Loucy (cell line): ENCODE measurements at regions not wholly inside any gene's neighbourhood (a gene's known extent, or its start where the extent isn't known, plus 50 kb on each side); places are given as distances from the start of the nearest gene placed in this dataset.

Source experiments
- H2AFZ ChIP-seq: fragments of 200-600 bp; sonication (generic); 2 replicates; pipeline ENCODE4 v1.6.0; 2016; ENCODE audit warnings: antibody characterized with exemption, mild to moderate bottlenecking, low read length, moderate library complexity
- H3F3A ChIP-seq: fragments of 200-600 bp; 2 replicates; pipeline ENCODE4 v1.6.0; 2016; ENCODE audit warnings: antibody characterized with exemption, low read depth, mild to moderate bottlenecking
- H3K27me3 ChIP-seq: fragments of 200-600 bp; sonication (generic); 2 replicates; pipeline ENCODE4 v1.6.1; 2014; ENCODE audit warnings: low read length, mild to moderate bottlenecking; ENCODE audit not compliant: insufficient read depth, poor library complexity, severe bottlenecking
- H3K36me3 ChIP-seq: fragments of 200-600 bp; sonication (generic); 2 replicates; pipeline ENCODE4 v1.6.1; 2016; ENCODE audit warnings: low read length; ENCODE audit not compliant: insufficient read depth
- H3K4me1 ChIP-seq: fragments of 200-600 bp; sonication (generic); 2 replicates; pipeline ENCODE4 v1.5.1; 2014; ENCODE audit warnings: low read length, mild to moderate bottlenecking; ENCODE audit not compliant: insufficient read depth, poor library complexity, severe bottlenecking
- H3K4me2 ChIP-seq: fragments of 200-600 bp; sonication (generic); 2 replicates; pipeline ENCODE4 v1.6.0; 2014; ENCODE audit warnings: antibody characterized with exemption, low read length, low read depth, mild to moderate bottlenecking; ENCODE audit not compliant: poor library complexity, severe bottlenecking
- H3K4me3 ChIP-seq: fragments of 200-600 bp; sonication (generic); 2 replicates; pipeline ENCODE4 v1.5.1; 2014; ENCODE audit warnings: low read length, mild to moderate bottlenecking, mixed read lengths; ENCODE audit not compliant: poor library complexity, severe bottlenecking
- H3K79me2 ChIP-seq: fragments of 200-600 bp; sonication (generic); 2 replicates; pipeline ENCODE4 v1.6.1; 2014; ENCODE audit warnings: low read length; ENCODE audit not compliant: insufficient read depth
- H3K9ac ChIP-seq: fragments of 200-600 bp; sonication (generic); 2 replicates; pipeline ENCODE4 v1.6.0; 2014; ENCODE audit warnings: mild to moderate bottlenecking, low read depth, low read length, moderate library complexity; ENCODE audit not compliant: poor library complexity, severe bottlenecking
- H3K9me2 ChIP-seq: fragments of 200-600 bp; sonication (generic); replicated peaks from 2 replicates; pipeline ENCODE4 v1.6.1; 2016; ENCODE audit warnings: low read depth, low read length, mixed read lengths
- H3K9me3 ChIP-seq: fragments of 200-600 bp; sonication (generic); 2 replicates; pipeline ENCODE4 v1.6.1; 2014; ENCODE audit warnings: mild to moderate bottlenecking, antibody characterized with exemption, low read length, low read depth; ENCODE audit not compliant: insufficient read depth
- H4K20me1 ChIP-seq: fragments of 200-600 bp; sonication (generic); 2 replicates; pipeline ENCODE4 v1.6.0; 2014; ENCODE audit warnings: antibody characterized with exemption, low read length, mild to moderate bottlenecking; ENCODE audit not compliant: insufficient read depth, poor library complexity, severe bottlenecking
- EZH2phosphoT487 ChIP-seq: fragments of 200-600 bp; IDR thresholded peaks from 2 replicates; pipeline ENCODE4 v1.6.1; 2018; ENCODE audit warnings: antibody characterized with exemption, mild to moderate bottlenecking, moderate library complexity, borderline replicate concordance
- TF ChIP-seq, protein P1 (sequence below): fragments of 200-600 bp; sonication (generic); conservative IDR thresholded peaks from 2 replicates; pipeline ENCODE4 v1.5.1; 2014; ENCODE audit warnings: mild to moderate bottlenecking, antibody characterized with exemption, low read length

- no peak overlapping the region for H3K4me2 ChIP-seq
- no peaks in the 10 kb centered on the region for H4K20me1 ChIP-seq
- TF ChIP-seq EZH2phosphoT487 = no peak
- TF ChIP-seq, protein P1, sequence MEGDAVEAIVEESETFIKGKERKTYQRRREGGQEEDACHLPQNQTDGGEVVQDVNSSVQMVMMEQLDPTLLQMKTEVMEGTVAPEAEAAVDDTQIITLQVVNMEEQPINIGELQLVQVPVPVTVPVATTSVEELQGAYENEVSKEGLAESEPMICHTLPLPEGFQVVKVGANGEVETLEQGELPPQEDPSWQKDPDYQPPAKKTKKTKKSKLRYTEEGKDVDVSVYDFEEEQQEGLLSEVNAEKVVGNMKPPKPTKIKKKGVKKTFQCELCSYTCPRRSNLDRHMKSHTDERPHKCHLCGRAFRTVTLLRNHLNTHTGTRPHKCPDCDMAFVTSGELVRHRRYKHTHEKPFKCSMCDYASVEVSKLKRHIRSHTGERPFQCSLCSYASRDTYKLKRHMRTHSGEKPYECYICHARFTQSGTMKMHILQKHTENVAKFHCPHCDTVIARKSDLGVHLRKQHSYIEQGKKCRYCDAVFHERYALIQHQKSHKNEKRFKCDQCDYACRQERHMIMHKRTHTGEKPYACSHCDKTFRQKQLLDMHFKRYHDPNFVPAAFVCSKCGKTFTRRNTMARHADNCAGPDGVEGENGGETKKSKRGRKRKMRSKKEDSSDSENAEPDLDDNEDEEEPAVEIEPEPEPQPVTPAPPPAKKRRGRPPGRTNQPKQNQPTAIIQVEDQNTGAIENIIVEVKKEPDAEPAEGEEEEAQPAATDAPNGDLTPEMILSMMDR = no peak
- H3K79me2 ChIP-seq = no peaks in the 10 kb centered on the region
- H3K9me3 ChIP-seq = no peaks in the 10 kb centered on the region
- no peaks in the 10 kb centered on the region for H3K9me2 ChIP-seq
- no peaks in the 10 kb centered on the region for H3K36me3 ChIP-seq
- no peaks in the 10 kb centered on the region for H3K27me3 ChIP-seq
- no peak overlapping the region for H3K4me3 ChIP-seq
- no peak overlapping the region for H3K9ac ChIP-seq
- no peaks in the 10 kb centered on the region for H3F3A ChIP-seq
- H2AFZ ChIP-seq = no peak overlapping the region
- H3K4me1 ChIP-seq = no peaks in the 10 kb centered on the region
Observed at GRCh38 chr3:127100459-127101410, 92.2 kb upstream of the PRR23E start.

DNA sequence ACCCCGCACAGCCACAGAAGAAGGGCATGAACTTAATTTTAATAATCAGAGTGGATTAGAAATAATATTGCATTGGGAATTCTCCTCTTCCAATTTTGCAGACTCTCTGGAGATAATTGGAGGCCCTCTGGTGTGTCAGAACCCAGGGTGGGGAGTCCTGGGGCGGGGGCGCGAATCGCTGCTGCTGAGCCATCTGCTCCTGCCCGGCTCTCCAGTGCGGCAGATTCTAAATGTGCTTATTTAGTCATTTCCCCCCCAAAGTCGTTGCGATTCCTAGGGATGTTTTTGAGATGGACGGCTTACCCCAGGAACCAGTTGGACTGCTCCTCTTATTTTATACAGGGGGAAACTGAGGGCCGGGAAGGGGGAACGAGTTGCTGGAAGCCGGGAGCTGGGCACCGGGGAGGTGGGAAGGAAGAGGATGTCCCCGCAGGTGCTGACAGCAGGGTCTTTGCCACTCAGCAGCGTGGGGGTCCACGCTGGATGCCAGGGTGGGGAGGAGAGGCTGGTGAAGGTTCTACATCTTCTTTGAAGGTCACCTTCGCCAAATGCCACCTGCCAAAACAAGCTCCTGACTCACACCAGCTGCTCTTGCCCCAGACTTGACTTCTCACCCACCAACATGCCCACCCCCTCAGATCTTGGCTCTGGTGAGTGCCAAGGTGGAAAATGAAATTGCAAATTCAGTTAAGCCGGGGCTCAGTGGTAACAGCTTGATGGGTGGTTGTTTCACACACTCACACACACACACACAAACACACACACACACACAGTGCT lies 91.3 kb upstream of the PRR23E start:
- Histone ChIP-seq H2AFZ (no peak overlapping the region), H3K4me1 (no peaks in the 10 kb centered on the region), H3K36me3 (no peaks in the 10 kb centered on the region), H3K27me3 (no peaks in the 10 kb centered on the region), H3K79me2 (no peaks in the 10 kb centered on the region), H3K9ac (no peak overlapping the region), H3K9me2 (no peaks in the 10 kb centered on the region), H3K9me3 (no peaks in the 10 kb centered on the region), H3F3A (no peaks in the 10 kb centered on the region), H4K20me1 (no peaks in the 10 kb centered on the region), H3K4me3 (no peak overlapping the region), H3K4me2 (no peak overlapping the region)
- no peak for TF ChIP-seq EZH2phosphoT487
- TF ChIP-seq, protein P1 = no peak

DNA sequence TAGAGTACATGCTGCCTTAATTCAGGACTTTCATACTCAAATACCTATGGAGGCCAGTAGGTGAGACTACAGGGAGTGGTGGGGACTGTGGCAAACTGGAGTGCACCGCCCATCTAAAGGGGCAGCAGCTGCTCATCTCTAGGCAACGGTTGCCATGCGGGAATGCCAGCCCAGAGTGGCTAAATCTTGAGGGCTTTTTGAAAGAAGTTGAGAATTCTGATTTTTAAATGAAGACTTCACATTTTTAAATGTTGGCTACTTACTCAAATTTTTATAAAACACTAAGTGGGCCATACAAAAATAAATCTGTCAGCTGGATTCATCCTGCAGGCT lies 90.8 kb upstream of the PRR23E start:
- Histone ChIP-seq H2AFZ (no peak overlapping the region), H3K4me3 (no peak overlapping the region), H4K20me1 (no peaks in the 10 kb centered on the region)

More for the DNA sequence above, 90.8 kb upstream of the PRR23E start:
- H3F3A ChIP-seq = no peaks in the 10 kb centered on the region
- H3K27me3 ChIP-seq = no peaks in the 10 kb centered on the region
- H3K36me3 ChIP-seq = no peaks in the 10 kb centered on the region
- no peaks in the 10 kb centered on the region for H3K4me1 ChIP-seq
- no peaks in the 10 kb centered on the region for H3K79me2 ChIP-seq
- H3K9ac ChIP-seq = no peak overlapping the region
- no peak overlapping the region for H3K4me2 ChIP-seq
- H3K9me3 ChIP-seq = no peaks in the 10 kb centered on the region
- TF ChIP-seq, protein P1 = no peak
- TF ChIP-seq EZH2phosphoT487 = no peak
- no peaks in the 10 kb centered on the region for H3K9me2 ChIP-seq
